ENCODE measurements at regions not wholly inside any gene's neighbourhood (a gene's known extent, or its start where the extent isn't known, plus 50 kb on each side); places are given as distances from the start of the nearest gene placed in this dataset.

DNA sequence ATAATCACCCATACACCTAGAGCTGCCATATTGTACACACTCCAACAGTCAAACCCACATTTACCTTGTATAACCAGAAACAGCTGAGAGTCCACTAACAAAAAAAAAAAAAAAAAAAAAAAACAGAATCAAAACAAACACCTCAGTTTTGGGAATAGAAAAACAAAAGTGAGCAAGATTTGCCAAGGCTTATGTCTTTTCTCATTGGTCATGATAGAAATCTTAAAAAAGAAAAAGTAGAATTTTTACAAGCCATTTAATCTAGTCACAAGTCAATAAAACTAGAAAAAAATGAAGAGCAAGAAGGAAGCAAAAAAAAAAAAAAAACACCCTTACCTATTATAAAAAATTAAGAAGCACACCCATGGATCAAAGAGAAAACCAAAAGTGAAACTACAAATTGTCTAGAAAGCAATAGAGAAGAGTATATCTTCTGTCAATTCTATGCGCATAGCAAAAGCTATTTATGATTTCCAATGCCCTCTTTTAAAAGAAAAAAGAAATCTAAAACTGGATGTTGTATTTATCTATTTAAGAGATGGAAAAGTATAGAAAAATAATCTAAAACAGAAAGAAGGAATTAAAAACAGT is 113.2 kb upstream of the GALNT2 start:
- no peaks in the 10 kb centered on the region for H3K36me3 Mint-ChIP-seq (ENCODE audit: low read depth)
- H3K4me1 Mint-ChIP-seq (ENCODE audit: low read depth), result peaks cover 10% of the 10 kb centered on the region
- intact Hi-C loops (cut with micrococcal nuclease), result no loop called here
- H3K4me3 Mint-ChIP-seq (ENCODE audit: low read depth), result no peak overlapping the region
- H3K27ac Mint-ChIP-seq, result no peak overlapping the region
- H3K27me3 Mint-ChIP-seq (ENCODE audit: low read depth), result peaks cover 16% of the 10 kb centered on the region
- DNase-seq (ENCODE audit: low spot score), result no peak
- H3K9me3 Mint-ChIP-seq, result peaks cover 9% of the 10 kb centered on the region

DNA sequence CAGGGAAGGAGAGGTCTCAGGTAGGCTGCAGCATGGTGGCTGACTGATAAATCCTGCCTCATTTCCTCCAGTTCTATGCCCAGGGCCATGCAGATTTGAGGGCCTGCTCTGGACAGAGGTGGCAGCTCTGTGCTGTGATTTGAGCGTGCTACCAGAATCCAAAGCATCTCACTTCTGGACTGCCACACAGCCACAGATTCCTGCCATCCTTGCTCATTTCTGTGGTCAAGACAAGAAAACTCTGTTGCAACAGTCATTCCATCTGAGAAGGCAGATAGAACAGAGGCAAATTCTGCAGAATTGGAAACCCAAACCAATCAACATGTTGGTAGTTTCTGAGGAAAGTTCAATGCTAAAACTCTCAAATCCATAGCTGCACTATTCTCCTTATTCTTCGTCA is 102.8 kb upstream of the GALNT2 start:
- no peaks in the 10 kb centered on the region for H3K36me3 Mint-ChIP-seq (ENCODE audit: low read depth)

GRCh38 chr1:229970714-229971113 is 96.3 kb upstream of the GALNT2 start:
- Mint-ChIP-seq H3K4me1 (ENCODE audit: low read depth) (peaks cover 8% of the 10 kb centered on the region), H3K27me3 (ENCODE audit: low read depth) (peaks cover 21% of the 10 kb centered on the region), H3K4me3 (ENCODE audit: low read depth) (no peak overlapping the region), H3K27ac (no peak overlapping the region), H3K36me3 (ENCODE audit: low read depth) (no peaks in the 10 kb centered on the region), H3K9me3 (no peaks in the 10 kb centered on the region)
- intact Hi-C loops (cut with micrococcal nuclease), result no loop called here
- no peak for DNase-seq (ENCODE audit: low spot score)

More for the DNA sequence above, 102.8 kb upstream of the GALNT2 start:
- H3K9me3 Mint-ChIP-seq, result no peaks in the 10 kb centered on the region
- H3K27ac Mint-ChIP-seq, result no peak overlapping the region
- intact Hi-C loops (cut with micrococcal nuclease), result no loop called here
- no peak overlapping the region for H3K4me3 Mint-ChIP-seq (ENCODE audit: low read depth)
- H3K4me1 Mint-ChIP-seq (ENCODE audit: low read depth), result no peaks in the 10 kb centered on the region
- peaks cover 21% of the 10 kb centered on the region for H3K27me3 Mint-ChIP-seq (ENCODE audit: low read depth)
- DNase-seq (ENCODE audit: low spot score), result no peak

GRCh38 chr1:229971141-229971540 is 95.9 kb upstream of the GALNT2 start:
- peaks cover 22% of the 10 kb centered on the region for H3K27me3 Mint-ChIP-seq (ENCODE audit: low read depth)
- intact Hi-C loops (cut with micrococcal nuclease), result no loop called here
- H3K4me1 Mint-ChIP-seq (ENCODE audit: low read depth), result peaks cover 8% of the 10 kb centered on the region
- peaks cover 2% of the 10 kb centered on the region for H3K9me3 Mint-ChIP-seq
- no peak for DNase-seq (ENCODE audit: low spot score)
- no peaks in the 10 kb centered on the region for H3K36me3 Mint-ChIP-seq (ENCODE audit: low read depth)
- no peak overlapping the region for H3K4me3 Mint-ChIP-seq (ENCODE audit: low read depth)
- no peak overlapping the region for H3K27ac Mint-ChIP-seq

- DNase-seq (ENCODE audit: low spot score), result no peak
- H3K9me3 Mint-ChIP-seq, result peaks cover 3% of the 10 kb centered on the region
- intact Hi-C loops (cut with micrococcal nuclease), result no loop called here
- H3K36me3 Mint-ChIP-seq (ENCODE audit: low read depth), result no peaks in the 10 kb centered on the region
- H3K27me3 Mint-ChIP-seq (ENCODE audit: low read depth), result peaks cover 12% of the 10 kb centered on the region
- H3K4me3 Mint-ChIP-seq (ENCODE audit: low read depth), result no peak overlapping the region
- H3K4me1 Mint-ChIP-seq (ENCODE audit: low read depth), result peaks cover 8% of the 10 kb centered on the region
- H3K27ac Mint-ChIP-seq, result no peak overlapping the region
Measured at GRCh38 chr1:229972600-229973296, 94.3 kb upstream of the GALNT2 start.

GRCh38 chr1:229973297-229973612 is 93.8 kb upstream of the GALNT2 start:
- H3K9me3 Mint-ChIP-seq, result peaks cover 3% of the 10 kb centered on the region
- H3K27me3 Mint-ChIP-seq (ENCODE audit: low read depth), result peaks cover 8% of the 10 kb centered on the region
- no peaks in the 10 kb centered on the region for H3K36me3 Mint-ChIP-seq (ENCODE audit: low read depth)
- no peak overlapping the region for H3K4me3 Mint-ChIP-seq (ENCODE audit: low read depth)
- DNase-seq (ENCODE audit: low spot score), result no peak
- H3K4me1 Mint-ChIP-seq (ENCODE audit: low read depth), result peaks cover 8% of the 10 kb centered on the region
- H3K27ac Mint-ChIP-seq, result no peak overlapping the region
- intact Hi-C loops (cut with micrococcal nuclease), result no loop called here

GRCh38 chr1:229975047-229975446 is 92.0 kb upstream of the GALNT2 start:
- Mint-ChIP-seq H3K4me1 (ENCODE audit: low read depth) (peaks cover 7% of the 10 kb centered on the region), H3K9me3 (peaks cover 3% of the 10 kb centered on the region), H3K27ac (no peak overlapping the region), H3K36me3 (ENCODE audit: low read depth) (no peaks in the 10 kb centered on the region), H3K27me3 (ENCODE audit: low read depth) (peaks cover 13% of the 10 kb centered on the region), H3K4me3 (ENCODE audit: low read depth) (no peak overlapping the region)
- DNase-seq (ENCODE audit: low spot score), result no peak
- intact Hi-C loops (cut with micrococcal nuclease), result no loop called here

- H3K36me3 Mint-ChIP-seq (ENCODE audit: low read depth), result no peaks in the 10 kb centered on the region
- DNase-seq (ENCODE audit: low spot score), result no peak
- intact Hi-C loops (cut with micrococcal nuclease), result no loop called here
- H3K4me3 Mint-ChIP-seq (ENCODE audit: low read depth), result no peak overlapping the region
- peaks cover 17% of the 10 kb centered on the region for H3K27me3 Mint-ChIP-seq (ENCODE audit: low read depth)
- H3K9me3 Mint-ChIP-seq, result peaks cover 3% of the 10 kb centered on the region
- no peaks in the 10 kb centered on the region for H3K4me1 Mint-ChIP-seq (ENCODE audit: low read depth)
- no peak overlapping the region for H3K27ac Mint-ChIP-seq
Measured at GRCh38 chr1:229980009-229980408, 87.0 kb upstream of the GALNT2 start.

- no peaks in the 10 kb centered on the region for H3K36me3 Mint-ChIP-seq (ENCODE audit: low read depth)
Measured at GRCh38 chr1:229981736-229982135, 85.3 kb upstream of the GALNT2 start.

GRCh38 chr1:229984310-229984991 is 82.6 kb upstream of the GALNT2 start:
- no peak overlapping the region for H3K27ac Mint-ChIP-seq
- DNase-seq (ENCODE audit: low spot score), result no peak
- H3K9me3 Mint-ChIP-seq, result no peaks in the 10 kb centered on the region
- peaks cover 8% of the 10 kb centered on the region for H3K27me3 Mint-ChIP-seq (ENCODE audit: low read depth)
- no peaks in the 10 kb centered on the region for H3K36me3 Mint-ChIP-seq (ENCODE audit: low read depth)
- intact Hi-C loops (cut with micrococcal nuclease), result no loop called here
- no peaks in the 10 kb centered on the region for H3K4me1 Mint-ChIP-seq (ENCODE audit: low read depth)
- H3K4me3 Mint-ChIP-seq (ENCODE audit: low read depth), result no peak overlapping the region

More at GRCh38 chr1:229981736-229982135, 85.3 kb upstream of the GALNT2 start:
- Mint-ChIP-seq H3K27me3 (ENCODE audit: low read depth) (peaks cover 12% of the 10 kb centered on the region), H3K4me1 (ENCODE audit: low read depth) (no peaks in the 10 kb centered on the region), H3K4me3 (ENCODE audit: low read depth) (no peak overlapping the region), H3K27ac (no peak overlapping the region), H3K9me3 (no peaks in the 10 kb centered on the region)
- intact Hi-C loops (cut with micrococcal nuclease), result no loop called here
- DNase-seq (ENCODE audit: low spot score), result no peak

GRCh38 chr1:229984992-229985612 is 81.9 kb upstream of the GALNT2 start:
- Mint-ChIP-seq H3K4me3 (ENCODE audit: low read depth) (no peak overlapping the region), H3K9me3 (no peaks in the 10 kb centered on the region), H3K36me3 (ENCODE audit: low read depth) (no peaks in the 10 kb centered on the region), H3K27ac (no peak overlapping the region), H3K4me1 (ENCODE audit: low read depth) (no peaks in the 10 kb centered on the region), H3K27me3 (ENCODE audit: low read depth) (peaks cover 6% of the 10 kb centered on the region)
- intact Hi-C loops (cut with micrococcal nuclease), result no loop called here
- no peak for DNase-seq (ENCODE audit: low spot score)

- Mint-ChIP-seq H3K27ac (no peak overlapping the region), H3K36me3 (ENCODE audit: low read depth) (no peaks in the 10 kb centered on the region), H3K27me3 (ENCODE audit: low read depth) (peaks cover 4% of the 10 kb centered on the region), H3K4me3 (ENCODE audit: low read depth) (no peak overlapping the region), H3K4me1 (ENCODE audit: low read depth) (no peaks in the 10 kb centered on the region), H3K9me3 (no peaks in the 10 kb centered on the region)
- intact Hi-C loops (cut with micrococcal nuclease), result no loop called here
- no peak for DNase-seq (ENCODE audit: low spot score)
Measured at GRCh38 chr1:229985613-229986010, 81.4 kb upstream of the GALNT2 start.

DNA sequence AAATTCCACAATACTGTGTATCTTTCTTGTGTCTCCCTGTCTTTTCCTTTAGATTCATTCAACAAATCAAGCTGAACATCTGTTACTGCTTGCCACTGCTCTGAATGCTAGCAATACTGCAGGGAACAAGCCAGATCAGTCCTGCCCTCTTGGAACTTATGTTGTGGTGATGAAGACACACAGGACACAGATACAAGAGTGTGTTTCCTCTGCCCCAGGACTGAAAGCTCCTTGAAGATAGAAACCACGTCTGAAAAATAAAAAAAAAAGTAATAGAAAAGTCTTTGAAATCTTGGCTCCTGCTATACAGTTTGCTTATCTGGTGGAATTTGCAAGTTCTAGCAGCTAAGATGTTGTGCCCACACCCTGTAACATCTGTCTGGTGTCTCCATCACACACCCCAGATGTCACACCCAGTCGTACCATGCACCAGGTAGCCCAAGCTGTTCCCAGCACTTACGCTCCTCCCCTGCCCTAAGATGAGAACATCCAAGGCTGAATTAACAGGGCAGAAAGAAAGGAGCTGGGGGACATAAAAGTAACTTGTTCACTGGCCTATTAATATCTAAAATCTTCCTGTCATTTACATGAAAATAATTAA is 80.2 kb upstream of the GALNT2 start:
- Mint-ChIP-seq H3K27me3 (ENCODE audit: low read depth) (peaks cover 2% of the 10 kb centered on the region), H3K36me3 (ENCODE audit: low read depth) (no peaks in the 10 kb centered on the region), H3K27ac (no peak overlapping the region), H3K9me3 (no peaks in the 10 kb centered on the region), H3K4me3 (ENCODE audit: low read depth) (no peak overlapping the region), H3K4me1 (ENCODE audit: low read depth) (no peaks in the 10 kb centered on the region)
- intact Hi-C loops (cut with micrococcal nuclease), result no loop called here
- DNase-seq (ENCODE audit: low spot score), result no peak
